K562 (cell line): ENCODE measurements at regions not wholly inside any gene's neighbourhood (a gene's known extent, or its start where the extent isn't known, plus 50 kb on each side); places are given as distances from the start of the nearest gene placed in this dataset.
A peak's percentile ranks its signal among the peaks of the same experiment; 100 is the strongest.

ENCODE experiments used
- ATAC-seq: fragments of 200-7000 bp; cut with Tn5 transposase; 3 replicates; pipeline ENCODE4 v1.9.1; 2020; ENCODE audit warnings: moderate library complexity
- BruUV-seq: library from RNA; stranded (reverse); fragments of 400-500 nt; replicated peaks from 2 replicates; lab custom pipeline; 2021; lab: Mats Ljungman, UMichigan
- CTCF ChIA-PET: fragments of 300-600 bp; formaldehyde crosslinking; extraction: SDS; loops from one replicate; lab custom pipeline; 2021; ENCODE audit warnings: low intra/inter-chr PET ratio; lab: Yijun Ruan, JAX
- POLR2A ChIA-PET: fragments of 300-600, 350-650 bp; sonication (Branson Sonifier 250); formaldehyde crosslinking; extraction: SDS; loops from one replicate; lab custom pipeline; 2021; ENCODE audit warnings: antibody characterized with exemption, inconsistent platforms; lab: Yijun Ruan, JAX
- DNase-seq, 4 experiments: peaks; one replicate each; pipeline versions ENCODE4 v3.0.0 to v3.0.0-alpha.2; 2011 to 2018; ENCODE audit warnings: low spot score in 3 of 4, mixed read lengths in 3 of 4; ENCODE audit errors: extremely low read depth in 1 of 4
- FAIRE-seq: peaks from 2 replicates; lab custom pipeline; 2011; peaks lifted over from hg19 to GRCh38; lab: Jason Lieb, UNC
- H2AFZ ChIP-seq: 2 replicates; pipeline ENCODE4 v1.6.0; 2011; ENCODE audit warnings: low read depth, low read length, control low read depth, inconsistent platforms
- H3K27ac ChIP-seq: fragments of 200-600 bp; 3 replicates; pipeline ENCODE4 v1.8.0; 2011; ENCODE audit warnings: low read depth, mild to moderate bottlenecking, control low read depth, inconsistent platforms, low read length, moderate library complexity, mixed read lengths; ENCODE audit errors: extremely low read depth
- H3K27me3 ChIP-seq, 2 experiments: fragments of 300-600 bp in 1 of 2; 2 replicates in 1 of 2; 3 replicates in 1 of 2; pipeline versions ENCODE4 v1.6.0 to v1.8.0; 2011; ENCODE audit warnings: inconsistent platforms in 2 of 2, low read length in 2 of 2, mild to moderate bottlenecking in 1 of 2, mixed read lengths in 1 of 2, moderate library complexity in 1 of 2; ENCODE audit not compliant: control insufficient read depth in 2 of 2, insufficient read depth in 2 of 2
- H3K36me3 ChIP-seq: fragments of 300-600 bp; 3 replicates; pipeline ENCODE4 v1.8.0; 2011; ENCODE audit warnings: mild to moderate bottlenecking, low read length, inconsistent platforms; ENCODE audit not compliant: control insufficient read depth, insufficient read depth
- H3K4me1 ChIP-seq, 2 experiments: fragments of 200-600 bp in 1 of 2; replicated peaks in 1 of 2; 2 replicates in 1 of 2; 3 replicates in 1 of 2; pipeline versions ENCODE4 v1.5.1 to v1.8.0; 2011; ENCODE audit warnings: inconsistent platforms in 2 of 2, low read length in 2 of 2, mild to moderate bottlenecking in 1 of 2, mixed read lengths in 1 of 2, moderate library complexity in 1 of 2; ENCODE audit not compliant: control insufficient read depth in 2 of 2, insufficient read depth in 2 of 2
- H3K4me2 ChIP-seq: 2 replicates; pipeline ENCODE4 v1.6.1; 2011; ENCODE audit warnings: low read length, control low read depth, inconsistent platforms, mixed read lengths; ENCODE audit not compliant: insufficient read depth
- H3K4me3 ChIP-seq: fragments of 200-600 bp; sonication (generic), shearing (Covaris generic); 2 replicates; pipeline ENCODE4 v1.5.1; 2016; ENCODE audit warnings: control low read depth, inconsistent platforms
- H3K79me2 ChIP-seq: fragments of 200-600 bp; 3 replicates; pipeline ENCODE4 v1.8.0; 2011; ENCODE audit warnings: low read length, inconsistent platforms; ENCODE audit not compliant: control insufficient read depth, insufficient read depth
- H3K9ac ChIP-seq, 2 experiments: 2 replicates each; pipeline versions ENCODE4 v1.6.0 to v1.6.1; 2011; ENCODE audit warnings: low read depth in 2 of 2, low read length in 2 of 2, control low read depth in 1 of 2, inconsistent platforms in 1 of 2, mild to moderate bottlenecking in 1 of 2, mixed read lengths in 1 of 2; ENCODE audit not compliant: insufficient read depth in 1 of 2
- H3K9me1 ChIP-seq: one replicate; pipeline ENCODE4 v1.6.0; 2011; ENCODE audit warnings: inconsistent platforms, mild to moderate bottlenecking, low read length, moderate library complexity; ENCODE audit not compliant: control insufficient read depth, insufficient read depth
- H3K9me3 ChIP-seq: replicated peaks from 2 replicates; pipeline ENCODE4 v1.5.1; 2011; ENCODE audit warnings: low read depth, low read length, inconsistent platforms; ENCODE audit not compliant: control insufficient read depth, insufficient read depth
- H4K20me1 ChIP-seq: replicated peaks from 2 replicates; pipeline ENCODE4 v1.6.1; 2011; ENCODE audit warnings: low read length, inconsistent platforms, mixed read lengths; ENCODE audit not compliant: control insufficient read depth, insufficient read depth
- ARID1B ChIP-seq: fragments of 450-650 bp; IDR thresholded peaks from 2 replicates; pipeline ENCODE4 v1.6.1; 2016; ENCODE audit warnings: antibody characterized with exemption, mild to moderate bottlenecking, inconsistent platforms
- ZBTB26 ChIP-seq: fragments of 450-650 bp; formaldehyde crosslinking; IDR thresholded peaks from 2 replicates; pipeline ENCODE4 v1.4.0; 2022; ENCODE audit warnings: missing genetic modification characterization
- ZNF174 ChIP-seq: fragments of 250-450 bp; sonication (Bioruptor Pico); IDR thresholded peaks from 2 replicates; pipeline ENCODE4 v1.4.0; 2020; ENCODE audit warnings: mild to moderate bottlenecking
- WGBS: fragments of 100-300 bp; shearing (Covaris generic); methylation state at CpG from one replicate; pipeline ENCODE4 v1.1.6; 2016; ENCODE audit warnings: low coverage, mixed read lengths; ENCODE audit not compliant: insufficient coverage; ENCODE audit errors: missing lambda C conversion rate; 5-methylcytosine and 5-hydroxymethylcytosine counted together
- in situ Hi-C: fragments of 300-500 bp; cut with MboI; formaldehyde crosslinking; loops from 4 replicates; pipeline ENCODE4 v1.15.0; 2018; ENCODE audit warnings: inconsistent platforms, mixed read lengths
- intact Hi-C: fragments of 100-400 bp; cut with micrococcal nuclease; formaldehyde crosslinking; loops from 2 replicates; pipeline ENCODE4 v1.14.2; 2022
- TF ChIP-seq, protein P1 (sequence below): fragments of 250-450 bp; sonication (Bioruptor Pico); IDR thresholded peaks from 2 replicates; pipeline ENCODE4 v1.4.0; 2020
- TF ChIP-seq, protein P2 (sequence below): fragments of 250-450 bp; sonication (Bioruptor Pico); IDR thresholded peaks from 2 replicates; pipeline ENCODE4 v1.5.0; 2021; ENCODE audit warnings: mild to moderate bottlenecking, moderate library complexity

GRCh38 chr17:34118564-34118963 lies 136.5 kb upstream of the CCL2 start (continued):
- TF ChIP-seq, protein P1, sequence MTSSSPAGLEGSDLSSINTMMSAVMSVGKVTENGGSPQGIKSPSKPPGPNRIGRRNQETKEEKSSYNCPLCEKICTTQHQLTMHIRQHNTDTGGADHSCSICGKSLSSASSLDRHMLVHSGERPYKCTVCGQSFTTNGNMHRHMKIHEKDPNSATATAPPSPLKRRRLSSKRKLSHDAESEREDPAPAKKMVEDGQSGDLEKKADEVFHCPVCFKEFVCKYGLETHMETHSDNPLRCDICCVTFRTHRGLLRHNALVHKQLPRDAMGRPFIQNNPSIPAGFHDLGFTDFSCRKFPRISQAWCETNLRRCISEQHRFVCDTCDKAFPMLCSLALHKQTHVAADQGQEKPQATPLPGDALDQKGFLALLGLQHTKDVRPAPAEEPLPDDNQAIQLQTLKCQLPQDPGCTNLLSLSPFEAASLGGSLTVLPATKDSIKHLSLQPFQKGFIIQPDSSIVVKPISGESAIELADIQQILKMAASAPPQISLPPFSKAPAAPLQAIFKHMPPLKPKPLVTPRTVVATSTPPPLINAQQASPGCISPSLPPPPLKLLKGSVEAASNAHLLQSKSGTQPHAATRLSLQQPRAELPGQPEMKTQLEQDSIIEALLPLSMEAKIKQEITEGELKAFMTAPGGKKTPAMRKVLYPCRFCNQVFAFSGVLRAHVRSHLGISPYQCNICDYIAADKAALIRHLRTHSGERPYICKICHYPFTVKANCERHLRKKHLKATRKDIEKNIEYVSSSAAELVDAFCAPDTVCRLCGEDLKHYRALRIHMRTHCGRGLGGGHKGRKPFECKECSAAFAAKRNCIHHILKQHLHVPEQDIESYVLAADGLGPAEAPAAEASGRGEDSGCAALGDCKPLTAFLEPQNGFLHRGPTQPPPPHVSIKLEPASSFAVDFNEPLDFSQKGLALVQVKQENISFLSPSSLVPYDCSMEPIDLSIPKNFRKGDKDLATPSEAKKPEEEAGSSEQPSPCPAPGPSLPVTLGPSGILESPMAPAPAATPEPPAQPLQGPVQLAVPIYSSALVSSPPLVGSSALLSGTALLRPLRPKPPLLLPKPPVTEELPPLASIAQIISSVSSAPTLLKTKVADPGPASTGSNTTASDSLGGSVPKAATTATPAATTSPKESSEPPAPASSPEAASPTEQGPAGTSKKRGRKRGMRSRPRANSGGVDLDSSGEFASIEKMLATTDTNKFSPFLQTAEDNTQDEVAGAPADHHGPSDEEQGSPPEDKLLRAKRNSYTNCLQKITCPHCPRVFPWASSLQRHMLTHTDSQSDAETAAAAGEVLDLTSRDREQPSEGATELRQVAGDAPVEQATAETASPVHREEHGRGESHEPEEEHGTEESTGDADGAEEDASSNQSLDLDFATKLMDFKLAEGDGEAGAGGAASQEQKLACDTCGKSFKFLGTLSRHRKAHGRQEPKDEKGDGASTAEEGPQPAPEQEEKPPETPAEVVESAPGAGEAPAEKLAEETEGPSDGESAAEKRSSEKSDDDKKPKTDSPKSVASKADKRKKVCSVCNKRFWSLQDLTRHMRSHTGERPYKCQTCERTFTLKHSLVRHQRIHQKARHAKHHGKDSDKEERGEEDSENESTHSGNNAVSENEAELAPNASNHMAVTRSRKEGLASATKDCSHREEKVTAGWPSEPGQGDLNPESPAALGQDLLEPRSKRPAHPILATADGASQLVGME (CRISPR knock-in tag), result no peak

- H3K27me3 ChIP-seq, result 0 out of 5 replicates have a peak, but pooled peaks cover 2 to 8% of the 10 kb centered on the region in 2 experiments
- H3K9me3 ChIP-seq, result no peaks in the 10 kb centered on the region
- H4K20me1 ChIP-seq, result no peaks in the 10 kb centered on the region
- no peak overlapping the region for H2AFZ ChIP-seq
- H3K4me2 ChIP-seq, result no peak overlapping the region
- H3K4me3 ChIP-seq, result no peak overlapping the region
- no peak overlapping the region for H3K9ac ChIP-seq
- no peaks in the 10 kb centered on the region for H3K9me1 ChIP-seq
- BruUV-seq, result no TSS peak
- POLR2A ChIA-PET, result no interaction called here
- CTCF ChIA-PET, result no interaction called here
- ATAC-seq, result no peak
- H3K36me3 ChIP-seq, result no peaks in the 10 kb centered on the region
- FAIRE-seq, result peak; percentile 49
- intact Hi-C loops, result no loop called here
- in situ Hi-C loops, result no loop called here
- H3K27ac ChIP-seq, result no peak overlapping the region
- no peaks in the 10 kb centered on the region for H3K4me1 ChIP-seq
- DNase-seq, result no peak
- no peaks in the 10 kb centered on the region for H3K79me2 ChIP-seq
- 3% methylated on average over 4 of the region's 4 CpGs for WGBS
- TF ChIP-seq, protein P2, sequence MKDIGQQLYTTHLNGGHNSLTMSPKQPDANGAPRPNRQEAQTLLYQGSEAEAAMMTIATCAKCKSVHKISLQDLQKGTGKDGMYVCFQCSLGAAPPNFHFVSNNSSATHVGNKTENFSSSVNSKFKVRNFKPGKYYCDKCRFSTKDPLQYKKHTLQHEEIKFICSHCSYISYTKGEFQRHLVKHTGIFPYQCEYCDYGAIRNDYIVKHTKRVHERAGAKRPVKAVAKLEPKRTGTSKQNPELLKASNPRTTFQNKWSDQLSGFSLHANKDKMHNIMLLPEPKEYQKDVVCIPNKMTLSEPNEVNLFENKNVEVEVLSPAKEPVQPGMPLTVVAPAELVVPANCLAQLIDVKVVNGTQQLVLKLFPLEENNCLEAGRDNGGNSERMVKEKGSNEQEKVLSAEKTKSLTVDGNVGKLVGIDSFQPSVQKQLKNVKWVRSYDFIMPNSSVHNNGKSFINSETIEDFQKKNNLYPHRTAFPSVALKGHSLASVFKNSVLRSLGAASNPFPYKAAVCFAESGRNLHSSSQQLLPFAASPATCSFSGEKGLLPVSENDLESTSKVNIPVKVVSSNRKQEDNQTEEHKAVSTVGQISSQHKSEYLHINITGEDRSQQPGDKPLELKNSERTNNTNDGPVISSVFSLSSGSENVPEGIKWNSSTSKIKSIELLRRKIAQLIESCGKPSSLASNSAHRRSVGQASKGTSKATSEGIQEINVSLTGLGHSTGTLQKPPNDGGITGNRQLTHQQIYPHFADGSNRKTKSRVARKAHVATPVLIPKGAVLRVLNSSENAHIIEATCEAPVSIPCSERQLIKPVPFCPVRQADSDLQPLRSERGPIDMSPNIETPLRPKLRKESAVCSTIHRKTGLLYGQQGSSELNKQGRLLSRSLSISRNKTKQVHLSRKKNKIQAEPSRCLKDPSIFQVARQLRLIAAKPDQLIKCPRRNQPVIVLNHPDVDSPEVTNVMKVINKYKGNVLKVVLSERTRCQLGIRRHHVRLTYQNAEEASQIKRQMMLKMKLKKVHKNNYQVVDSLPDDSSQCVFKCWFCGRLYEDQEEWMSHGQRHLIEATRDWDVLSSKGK (CRISPR knock-in tag), result no peak
- TF ChIP-seq ARID1B (no peak), ZNF174 (CRISPR knock-in tag) (no peak), ZBTB26 (CRISPR knock-in tag) (no peak)
These were observed 133.8 kb upstream of the CCL2 start for GRCh38 chr17:34121311-34121710.
